Stomach (tissue), 8 donors: ENCODE measurements at regions not wholly inside any gene's neighbourhood (a gene's known extent, or its start where the extent isn't known, plus 50 kb on each side); places are given as distances from the start of the nearest gene placed in this dataset.
"Not testable (repeated sequence)": the region's sequence is repeated elsewhere in the genome, so short reads cannot be mapped to it uniquely, and the experiment has no call there.

ENCODE experiments used
- DNase-seq, 2 donors: peaks; one replicate each; pipeline versions ENCODE4 v3.0.0 to v3.0.0-alpha.2; 2013 to 2019
- H3K27ac ChIP-seq, 5 donors: fragments of 200-600 bp in 4 of 5; sonication (generic) in 4 of 5; one replicate each; pipeline ENCODE4 v1.5.1; 2013 to 2019; ENCODE audit warnings: mild to moderate bottlenecking in 1 of 5, moderate library complexity in 1 of 5
- H3K27me3 ChIP-seq, 3 donors: fragments of 200-600 bp; sonication (generic); one replicate each; pipeline ENCODE4 v1.5.1; 2017 to 2019; ENCODE audit warnings: mixed run types in 1 of 3
- H3K36me3 ChIP-seq, 4 donors: fragments of 200-600 bp; sonication (generic); 1 replicate in 3 of 4; 2 replicates in 1 of 4; pipeline ENCODE4 v1.5.1; 2016 to 2019
- H3K4me1 ChIP-seq, 4 donors: fragments of 200-600 bp; sonication (generic); one replicate each; pipeline ENCODE4 v1.5.1; 2016 to 2019
- H3K4me3 ChIP-seq, 4 donors: fragments of 200-600 bp; sonication (generic) in 3 of 4; one replicate each; pipeline ENCODE4 v1.5.1; 2016 to 2019; ENCODE audit warnings: mild to moderate bottlenecking in 1 of 4
- H3K9me3 ChIP-seq, 4 donors: fragments of 200-600 bp; sonication (generic); one replicate each; pipeline ENCODE4 v1.5.1; 2016 to 2019
- CTCF ChIP-seq, 7 experiments: fragments of 450-650 bp in 4 of 7; fragments of 200-600 bp in 3 of 7; sonication (generic) in 3 of 7; IDR thresholded peaks; one replicate each; pipeline ENCODE4 v1.5.1; 2016 to 2019; ENCODE audit warnings: antibody characterized with exemption in 7 of 7, control low read depth in 2 of 7, mild to moderate bottlenecking in 1 of 7
- EP300 ChIP-seq: sonication (generic); formaldehyde crosslinking; IDR thresholded peaks from one replicate; pipeline ENCODE4 v1.6.1; 2017; ENCODE audit warnings: antibody characterized with exemption
- POLR2A ChIP-seq, 4 donors: fragments of 450-650 bp; IDR thresholded peaks; one replicate each; pipeline ENCODE4 v1.6.1; 2016; ENCODE audit warnings: antibody characterized with exemption in 4 of 4, control low read depth in 2 of 4, mild to moderate bottlenecking in 1 of 4, moderate library complexity in 1 of 4
- POLR2AphosphoS5 ChIP-seq, 3 donors: sonication (generic); formaldehyde crosslinking; IDR thresholded peaks; one replicate each; pipeline ENCODE4 v1.6.1; 2016; ENCODE audit warnings: antibody characterized with exemption in 3 of 3
- WGBS, 5 donors: extraction: QIAGEN DNeasy Blood & Tissue Kit in 3 of 5; methylation state at CpG; one replicate each; pipeline versions ENCODE4 v1.1.5 to v1.1.7; 2013 to 2018; 5-methylcytosine and 5-hydroxymethylcytosine counted together
- intact Hi-C: fragments of 100-400 bp; cut with DNase I; formaldehyde crosslinking; loops from one replicate; pipeline ENCODE4 v1.15.1; 2023; ENCODE audit warnings: low total_unique reads
- donor health status: healthy with polysubstance abuse.
- donor health status: Bipolar disorder and iron deficiency.
- donor health status: healthy.

GRCh38 chr3:135650309-135650708 lies 315.2 kb upstream of the PPP2R3A start:
- Histone ChIP-seq H3K27ac (no peak overlapping the region), H3K4me1 (no peaks in the 10 kb centered on the region), H3K27me3 (no peaks in the 10 kb centered on the region), H3K36me3 (no peaks in the 10 kb centered on the region), H3K9me3 (peaks cover 0 to 20% (median 11%) of the 10 kb centered on the region in 4 donors), H3K4me3 (no peak overlapping the region)
- intact Hi-C loops: no loop called here
- no peak for TF ChIP-seq CTCF (IDR thresholded peaks at IDR 0.05)
- TF ChIP-seq EP300: no peak
- no peak for TF ChIP-seq POLR2AphosphoS5 (IDR thresholded peaks at IDR 0.05)
- TF ChIP-seq POLR2A (IDR thresholded peaks at IDR 0.05): no peak
- WGBS, 5 donors: 67 to 89% (median 75%) methylated on average over 1 of the region's 1 CpG
- DNase-seq: no peak

GRCh38 chr3:135652388-135652787 lies 313.1 kb upstream of the PPP2R3A start:
- H3K27ac ChIP-seq: no peak overlapping the region
- DNase-seq: no peak
- H3K27me3 ChIP-seq: no peaks in the 10 kb centered on the region
- intact Hi-C loops: no loop called here
- TF ChIP-seq CTCF (IDR thresholded peaks at IDR 0.05): no peak
- no peak for TF ChIP-seq POLR2AphosphoS5 (IDR thresholded peaks at IDR 0.05)
- no peak for TF ChIP-seq POLR2A (IDR thresholded peaks at IDR 0.05)
- TF ChIP-seq EP300: no peak
- H3K36me3 ChIP-seq: no peaks in the 10 kb centered on the region
- H3K4me1 ChIP-seq: no peaks in the 10 kb centered on the region
- 43 to 63% (median 52%) methylated on average over 3 of the region's 3 CpGs for WGBS, 5 donors
- no peak overlapping the region for H3K4me3 ChIP-seq
- H3K9me3 ChIP-seq: peaks cover 0 to 10% (median 3%) of the 10 kb centered on the region in 4 donors

- Histone ChIP-seq H3K4me1 (no peaks in the 10 kb centered on the region), H3K27ac (no peak overlapping the region), H3K9me3 (peaks cover 0 to 8% (median 3%) of the 10 kb centered on the region in 4 donors), H3K36me3 (no peaks in the 10 kb centered on the region), H3K4me3 (no peak overlapping the region), H3K27me3 (no peaks in the 10 kb centered on the region)
- intact Hi-C loops: no loop called here
- no peak for DNase-seq
- WGBS, 5 donors: 80 to 96% (median 84%) methylated on average over 1 of the region's 1 CpG
- TF ChIP-seq POLR2A (IDR thresholded peaks at IDR 0.05) (no peak), POLR2AphosphoS5 (IDR thresholded peaks at IDR 0.05) (no peak), EP300 (no peak), CTCF (IDR thresholded peaks at IDR 0.05) (no peak)
These were observed 310.2 kb upstream of the PPP2R3A start for GRCh38 chr3:135655328-135655727.

GRCh38 chr3:135658451-135658850 lies 307.1 kb upstream of the PPP2R3A start:
- DNase-seq, H3K27me3 ChIP-seq, H3K36me3 ChIP-seq, intact Hi-C loops, H3K4me1 ChIP-seq, H3K9me3 ChIP-seq, H3K27ac ChIP-seq, H3K4me3 ChIP-seq: not testable (repeated sequence)
- 50 to 98% (median 89%) methylated on average over 5 to 14 of the region's 14 CpGs for WGBS, 5 donors

GRCh38 chr3:135667061-135667460 lies 298.5 kb upstream of the PPP2R3A start:
- DNase-seq: no peak
- Histone ChIP-seq H3K9me3 (peaks cover 0 to 6% (median 0%) of the 10 kb centered on the region in 4 donors), H3K4me1 (no peaks in the 10 kb centered on the region), H3K36me3 (no peaks in the 10 kb centered on the region), H3K27ac (no peak overlapping the region), H3K4me3 (no peak overlapping the region), H3K27me3 (no peaks in the 10 kb centered on the region)
- WGBS, 5 donors: 25 to 54% (median 38%) methylated on average over 1 of the region's 1 CpG
- TF ChIP-seq CTCF (IDR thresholded peaks at IDR 0.05) (no peak), EP300 (no peak), POLR2AphosphoS5 (IDR thresholded peaks at IDR 0.05) (no peak), POLR2A (IDR thresholded peaks at IDR 0.05) (no peak)
- intact Hi-C loops: no loop called here
